HCEC 1CT (cell line): ENCODE measurements at regions not wholly inside any gene's neighbourhood (a gene's known extent, or its start where the extent isn't known, plus 50 kb on each side); places are given as distances from the start of the nearest gene placed in this dataset.
"Not testable (repeated sequence)": the region's sequence is repeated elsewhere in the genome, so short reads cannot be mapped to it uniquely, and the experiment has no call there.

ENCODE experiments used
- DNase-seq: peaks from one replicate; pipeline ENCODE4 v3.0.0-alpha.2; 2017

DNA sequence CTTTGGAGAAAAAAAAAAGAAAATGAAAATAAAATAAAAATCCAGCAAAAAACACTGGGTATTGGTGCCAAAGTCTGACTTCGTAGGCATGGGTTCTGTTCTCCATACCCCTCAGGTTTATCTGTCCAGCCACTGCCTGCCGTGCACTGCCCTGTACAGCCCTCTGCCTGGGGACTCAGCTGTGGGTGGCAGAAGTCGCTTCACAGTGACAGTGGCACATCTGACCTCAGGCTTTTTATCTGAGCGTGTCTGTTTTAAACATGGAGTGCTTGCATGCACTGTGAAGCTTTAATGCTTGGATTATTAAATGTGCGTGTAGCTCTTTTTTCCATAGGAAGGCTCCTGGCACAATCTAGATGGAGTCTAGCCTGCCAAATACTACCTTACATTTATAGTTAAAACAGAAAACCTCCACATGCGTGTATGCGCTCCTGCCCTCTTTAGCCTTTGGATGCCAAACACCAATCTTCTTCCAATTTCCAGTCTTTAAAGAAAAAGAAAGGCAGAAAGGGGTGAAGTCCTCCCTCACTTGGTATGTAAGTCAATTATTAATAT, 375.5 kb downstream of the UTRN start:
- no peak for DNase-seq

DNA sequence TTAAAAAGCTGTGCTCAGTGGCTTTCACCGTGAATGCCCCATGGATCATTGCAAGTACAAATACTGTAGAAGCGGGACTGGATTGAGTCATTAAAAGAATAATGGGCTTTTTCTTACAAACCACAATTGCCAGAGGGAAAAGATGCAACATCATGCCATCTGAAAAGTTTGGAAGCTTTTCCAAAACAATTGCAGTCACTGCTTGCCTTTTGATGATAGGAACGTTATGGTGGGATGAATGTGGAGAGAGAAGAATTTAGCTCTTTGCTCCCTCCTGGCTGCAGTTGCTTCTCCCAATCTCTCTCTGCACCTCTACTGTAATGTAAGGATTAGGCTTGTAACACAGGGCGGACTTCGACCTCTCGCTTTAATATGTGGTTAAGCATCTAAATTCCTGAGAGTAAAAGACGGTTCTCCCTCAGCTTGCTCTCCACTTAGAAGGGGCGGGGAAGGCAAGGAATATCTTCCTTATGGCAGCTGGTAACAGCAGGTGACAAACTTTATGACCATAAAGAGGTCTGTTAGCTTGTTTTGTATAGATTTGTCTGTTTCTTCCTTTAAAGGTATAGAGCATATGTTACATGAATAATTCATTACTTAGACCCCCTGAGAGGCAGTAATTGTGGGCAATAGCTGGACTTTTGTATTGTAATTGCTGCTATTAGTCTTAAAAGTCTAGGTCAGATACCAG, 376.1 kb downstream of the UTRN start:
- no peak for DNase-seq

DNA sequence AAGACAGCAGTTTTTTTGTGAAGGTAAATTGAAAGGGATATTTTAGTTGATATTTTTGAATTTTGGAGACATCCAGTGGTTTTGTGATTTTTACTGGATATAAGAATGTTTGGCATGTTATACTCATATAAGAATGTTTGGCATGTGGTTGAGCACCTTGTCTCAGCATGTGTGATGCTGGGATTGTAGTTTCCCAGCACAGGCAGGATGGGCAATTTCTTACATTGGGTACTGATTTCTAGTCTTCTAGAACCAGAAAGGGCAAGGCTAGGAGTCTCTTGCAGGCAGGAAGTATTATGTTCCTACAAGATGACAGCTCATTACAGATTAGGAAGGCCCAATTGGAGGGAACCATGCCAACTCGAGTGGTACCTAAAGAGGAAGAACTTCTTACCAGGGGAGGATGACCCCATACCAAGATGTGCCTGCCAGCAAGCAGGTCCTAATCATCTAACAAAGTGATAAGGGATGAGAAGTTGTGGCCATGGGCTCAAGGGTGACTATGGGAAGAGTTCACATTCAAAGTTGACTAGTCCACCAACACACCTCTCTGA, 377.8 kb downstream of the UTRN start:
- no peak for DNase-seq

DNA sequence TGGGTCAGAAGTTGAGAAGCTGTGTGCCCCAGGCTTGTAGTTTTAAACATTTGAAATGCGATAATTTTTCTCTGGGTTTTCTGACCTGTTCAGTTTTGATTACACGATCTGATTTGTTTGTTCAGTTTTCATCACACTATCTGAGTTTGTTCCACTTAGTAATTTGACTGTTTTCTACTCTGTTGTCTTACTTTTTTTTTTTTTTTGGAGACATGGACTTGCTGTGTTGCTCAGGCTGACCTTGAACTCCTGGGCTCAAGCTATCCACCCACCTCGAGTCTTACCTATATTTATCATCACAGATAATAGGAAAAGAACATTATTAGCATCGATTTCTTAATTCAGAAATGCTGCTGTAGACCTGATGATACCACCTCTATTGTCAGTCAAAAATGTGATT, 379.1 kb downstream of the UTRN start:
- no peak for DNase-seq

DNA sequence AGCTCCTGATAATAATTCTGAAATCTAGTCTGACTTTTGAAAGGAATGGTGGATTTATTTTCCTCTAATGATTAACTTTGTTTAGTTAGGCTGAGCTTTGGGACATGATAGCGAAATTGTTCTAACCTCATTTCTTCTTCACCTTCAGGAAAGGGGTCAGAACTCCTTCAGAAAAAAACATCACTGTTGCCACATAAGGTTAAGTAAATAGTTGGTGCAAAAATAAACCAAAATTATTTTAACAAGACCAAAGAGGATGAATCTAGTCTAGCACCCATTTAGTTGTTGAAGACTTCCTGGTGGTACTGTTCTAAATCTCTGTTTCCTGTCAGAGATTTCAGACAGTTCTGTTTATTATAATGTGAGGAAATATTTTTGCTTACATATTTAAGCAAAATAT, 379.8 kb downstream of the UTRN start:
- DNase-seq = no peak

DNA sequence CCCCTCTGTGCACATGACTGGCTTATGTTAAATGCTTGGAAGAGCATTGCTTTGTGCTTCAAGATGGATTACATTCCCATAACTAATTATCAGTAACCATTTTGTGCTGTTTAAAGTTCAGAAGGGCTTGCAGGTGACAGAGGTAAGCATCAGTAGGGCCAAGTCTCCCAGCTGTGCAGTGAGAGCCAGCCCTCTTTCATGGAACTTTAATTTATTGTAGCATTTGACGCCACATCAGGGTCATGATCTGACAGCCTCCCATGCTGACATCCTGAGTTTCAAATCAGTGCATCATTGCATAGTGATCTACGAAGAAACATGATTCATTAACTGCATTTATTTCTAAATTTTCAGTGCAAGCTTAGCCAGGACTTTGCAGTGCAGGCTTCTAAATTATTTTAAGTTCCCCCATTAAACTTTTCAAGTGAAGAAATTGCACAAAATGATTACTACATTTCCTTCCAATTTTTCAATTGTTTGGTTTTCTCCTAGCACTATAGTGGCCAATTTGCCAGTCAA, 380.9 kb downstream of the UTRN start:
- no peak for DNase-seq

DNA sequence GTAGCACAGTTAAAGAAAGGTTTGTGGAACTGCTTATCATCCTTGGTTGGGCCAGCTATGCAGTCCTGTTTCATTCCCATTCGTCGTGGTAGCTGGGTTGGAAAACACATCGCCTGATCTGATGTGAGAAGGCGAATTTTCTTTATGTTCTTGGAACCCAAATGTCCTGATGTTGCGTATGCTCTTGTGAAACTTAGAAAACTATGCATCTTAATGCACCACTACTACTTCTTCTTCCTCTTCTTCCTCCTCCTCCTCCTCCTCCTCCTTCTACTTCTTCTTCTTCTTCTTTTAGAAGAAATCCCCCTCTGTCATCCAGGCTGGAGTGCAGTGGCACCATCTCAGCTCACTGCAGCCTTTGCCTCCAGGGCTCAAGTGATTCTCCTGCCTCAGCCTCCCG, 381.6 kb downstream of the UTRN start:
- DNase-seq = no peak

DNA sequence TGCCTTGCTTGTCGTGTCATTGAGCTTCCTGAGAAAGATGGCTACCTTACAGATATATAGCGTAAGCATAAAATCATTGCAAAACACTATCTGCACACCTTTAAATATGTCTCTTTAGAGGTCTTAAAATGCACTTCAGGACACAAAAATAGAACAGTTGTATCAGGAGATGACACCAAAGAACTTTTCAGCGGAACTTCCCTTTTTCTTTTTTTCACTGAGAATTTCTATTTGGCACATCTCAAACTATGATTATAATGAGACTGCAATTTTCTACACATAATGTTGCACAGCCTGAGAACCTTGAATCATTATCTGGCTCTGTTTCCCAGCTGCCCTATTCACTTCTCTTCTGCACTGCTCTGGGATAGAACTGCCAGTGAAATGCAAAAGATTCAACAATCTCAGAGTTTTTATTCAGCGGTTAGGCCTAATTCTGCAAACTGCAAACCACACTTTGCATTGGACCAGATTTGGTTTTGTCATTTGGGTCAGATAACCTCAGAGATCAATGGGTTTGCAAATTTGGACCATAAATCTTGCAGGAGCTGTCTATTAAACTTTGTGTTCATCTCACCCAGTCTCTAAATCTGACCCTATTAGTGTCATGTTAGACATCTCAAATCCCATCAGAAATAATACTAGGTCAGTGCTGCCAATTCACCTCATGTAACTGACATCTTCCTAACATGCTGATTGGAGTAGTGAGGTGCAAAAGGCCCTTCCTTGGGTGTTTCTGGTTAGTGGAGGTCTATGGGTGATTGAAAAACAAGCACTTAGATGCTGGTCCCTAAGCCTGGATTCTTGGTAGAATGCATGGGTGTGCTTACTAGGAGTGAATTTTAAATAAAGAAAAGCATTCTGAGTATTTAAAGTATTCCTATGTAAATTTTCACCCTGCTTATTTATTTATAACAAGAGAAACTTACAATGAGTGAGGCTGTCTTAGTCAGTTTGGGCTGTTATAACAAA, 382.7 kb downstream of the UTRN start:
- no peak for DNase-seq

DNA sequence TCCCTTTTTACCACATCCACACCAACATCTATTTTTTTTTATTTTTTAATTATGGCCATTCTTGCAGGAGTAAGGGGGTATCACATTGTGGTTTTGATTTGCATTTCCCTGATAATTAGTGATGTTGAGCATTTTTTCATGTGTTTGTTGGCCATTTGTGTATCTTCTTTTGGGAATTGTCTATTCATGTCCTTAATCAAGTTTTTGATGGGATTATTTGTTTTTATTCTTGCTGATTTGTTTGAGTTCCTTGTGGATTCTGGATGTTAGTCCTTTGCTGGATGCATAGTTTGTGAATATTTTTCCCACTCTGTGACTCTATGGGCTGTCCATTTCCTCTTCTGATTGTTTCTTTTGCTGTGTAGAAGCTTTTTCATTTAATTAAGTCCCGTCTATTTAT, 385.1 kb downstream of the UTRN start:
- DNase-seq = not testable (repeated sequence)

DNA sequence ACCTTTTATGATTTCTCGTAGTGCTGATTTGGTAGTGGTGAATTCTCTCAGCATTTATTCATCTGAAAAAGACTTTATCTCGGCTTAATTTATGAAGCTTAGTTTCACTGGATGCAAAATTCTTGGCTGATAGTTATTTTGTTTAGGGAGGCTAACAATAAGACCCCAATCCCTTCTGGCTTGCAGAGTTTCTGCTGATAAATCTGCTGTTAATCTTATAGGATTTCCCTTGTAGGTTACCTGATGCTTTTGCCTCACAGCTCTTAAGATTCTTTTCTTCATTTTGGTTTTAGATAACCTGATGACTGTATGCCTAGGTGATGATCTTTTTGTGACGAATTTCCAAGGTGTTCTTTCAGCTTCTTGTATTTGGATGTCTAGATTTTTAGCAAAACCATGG, 388.7 kb downstream of the UTRN start:
- DNase-seq = no peak

DNA sequence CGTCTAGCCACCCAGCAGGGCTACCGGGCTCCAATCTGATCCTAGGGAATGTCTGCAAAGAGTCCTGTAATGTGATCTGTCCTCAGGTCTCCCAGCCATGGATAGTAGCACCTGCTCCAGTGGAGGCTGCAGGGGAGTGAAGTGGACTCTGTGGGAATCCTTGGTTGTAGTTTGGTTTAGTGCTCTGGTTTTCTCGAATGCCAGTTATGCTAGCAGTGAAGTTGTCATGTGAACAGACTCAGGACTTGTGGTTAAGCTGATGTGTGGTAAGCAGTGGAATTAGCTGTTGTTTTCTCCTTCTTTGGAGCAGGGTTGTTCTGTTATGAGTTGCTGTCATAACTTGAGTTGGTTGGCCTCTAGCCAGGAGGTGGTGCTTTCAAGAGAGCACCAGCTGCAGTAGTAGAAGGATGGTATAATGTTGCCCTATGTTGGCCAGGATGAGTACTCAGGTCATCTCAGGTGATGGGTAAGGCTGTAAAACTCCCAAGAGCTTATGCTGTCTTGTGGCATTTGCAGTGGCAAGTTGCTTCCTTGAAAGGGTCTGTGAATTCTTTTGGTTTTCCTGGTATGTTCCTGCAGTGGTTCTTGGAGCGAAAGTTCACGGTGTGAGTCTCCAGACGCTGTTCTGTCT, 390.2 kb downstream of the UTRN start:
- DNase-seq = peak; percentile 59

DNA sequence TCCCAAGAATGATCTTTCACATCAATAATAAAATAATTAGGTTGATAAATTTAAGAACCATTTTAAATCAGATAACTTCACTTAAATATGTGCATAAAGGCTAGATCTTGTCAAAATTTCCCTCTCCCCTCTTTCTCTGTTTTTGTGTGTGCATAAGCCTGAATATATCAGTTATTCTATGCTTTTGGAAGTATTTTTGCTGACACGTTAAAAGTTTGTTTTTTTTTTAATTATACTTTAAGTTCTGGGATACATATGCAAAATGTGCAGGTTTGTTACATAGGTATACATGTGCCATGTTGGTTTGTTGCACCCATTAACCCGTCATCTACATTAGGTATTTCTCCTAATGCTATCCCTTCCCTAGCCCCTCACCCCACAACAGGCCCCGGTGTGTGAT, 391.2 kb downstream of the UTRN start:
- not testable (repeated sequence) for DNase-seq

DNA sequence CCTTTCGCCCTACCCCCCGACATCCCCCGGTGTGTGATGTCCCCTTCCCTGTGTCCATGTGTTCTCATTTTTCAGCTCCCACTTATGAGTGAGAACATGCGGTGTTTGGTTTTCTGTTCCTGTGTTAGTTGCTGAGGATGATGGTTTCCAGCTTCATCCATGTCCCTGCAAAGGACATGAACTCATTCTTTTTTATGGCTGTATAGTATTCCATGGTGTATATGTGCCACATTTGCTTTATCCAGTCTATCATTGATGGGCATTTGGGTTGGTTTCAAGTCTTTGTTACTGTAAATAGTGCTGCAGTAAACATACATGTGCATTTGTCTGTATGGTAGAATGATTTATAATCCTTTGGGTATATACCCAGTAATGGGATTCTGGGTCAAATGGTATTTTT, 392.1 kb downstream of the UTRN start:
- not testable (repeated sequence) for DNase-seq

DNA sequence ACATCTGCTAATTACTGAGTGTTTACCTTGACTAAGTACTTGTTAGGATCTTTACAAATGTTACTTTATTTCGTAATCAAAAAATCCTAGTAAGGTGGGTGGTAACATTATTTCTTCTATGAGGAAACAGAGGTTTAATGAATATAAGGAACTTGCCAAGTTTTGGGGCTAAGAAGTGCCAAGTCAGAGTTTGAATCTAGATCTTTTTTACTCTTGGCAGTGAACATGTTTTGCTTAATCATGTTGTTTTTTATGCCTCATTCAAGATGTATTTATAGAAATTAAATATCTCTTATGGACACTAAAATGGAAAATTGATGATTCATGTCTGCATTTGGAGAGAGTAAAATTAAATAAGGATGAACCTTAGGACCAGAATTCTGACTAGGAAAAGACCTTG, 393.7 kb downstream of the UTRN start:
- peak; percentile 60 for DNase-seq

DNA sequence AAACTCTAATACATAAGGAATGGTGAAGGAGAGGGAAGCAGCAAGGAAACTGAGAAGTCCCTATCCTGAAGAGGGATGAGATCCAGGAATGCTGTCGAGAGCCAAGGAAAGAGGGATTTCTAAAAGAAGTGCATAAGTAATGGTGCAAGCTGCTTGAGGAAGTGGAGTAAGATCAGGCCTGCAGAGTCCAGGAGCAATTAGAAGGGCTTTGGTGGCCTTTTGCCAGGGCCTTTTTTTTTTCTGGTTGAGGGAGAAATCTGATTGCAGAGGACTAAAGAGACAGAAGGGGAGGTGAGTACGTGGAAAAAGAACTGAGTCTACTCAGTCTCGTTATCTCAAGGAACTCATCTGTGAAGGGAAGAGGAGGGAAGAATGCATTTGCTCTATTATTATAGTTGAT, 396.2 kb downstream of the UTRN start:
- no peak for DNase-seq

DNA sequence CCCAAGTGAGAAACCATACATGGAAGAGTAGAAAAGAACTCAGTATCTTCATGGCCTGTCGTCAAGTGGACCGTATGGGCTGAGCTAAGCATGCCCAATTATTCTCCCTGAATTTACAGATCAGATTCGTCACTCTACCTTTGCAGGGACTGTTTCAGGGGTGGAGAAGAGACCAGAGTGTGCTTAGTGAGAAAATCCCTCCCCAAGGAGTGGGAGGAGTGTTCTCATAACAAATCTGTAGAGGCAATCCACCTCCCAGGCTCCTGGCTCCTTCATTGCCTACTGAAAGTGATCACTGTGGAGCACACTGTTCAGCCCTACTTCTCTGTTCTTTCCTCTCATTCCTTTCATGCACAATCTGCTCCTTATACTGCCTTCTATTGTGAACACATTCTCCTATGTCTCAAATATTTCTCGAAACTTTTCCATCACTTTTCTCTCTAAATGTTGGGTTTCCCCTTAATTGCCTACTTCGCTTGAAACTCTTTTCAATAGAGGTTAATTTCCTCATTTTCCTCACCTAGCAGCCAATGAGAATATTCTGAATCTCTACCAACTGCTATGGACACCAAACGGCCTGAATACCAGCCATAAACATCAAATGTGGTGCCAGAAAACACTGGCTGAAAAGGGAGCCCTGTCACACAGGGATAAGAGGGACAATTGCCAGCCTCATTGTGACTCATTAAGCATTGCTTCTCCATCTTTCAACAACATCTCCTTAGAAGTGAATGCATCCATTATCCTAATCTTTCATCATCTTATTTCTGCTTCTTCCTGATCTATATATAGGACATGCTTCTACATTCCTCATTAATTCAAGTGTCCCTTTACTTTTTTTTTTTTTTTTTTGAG, 398.3 kb downstream of the UTRN start:
- no peak for DNase-seq

DNA sequence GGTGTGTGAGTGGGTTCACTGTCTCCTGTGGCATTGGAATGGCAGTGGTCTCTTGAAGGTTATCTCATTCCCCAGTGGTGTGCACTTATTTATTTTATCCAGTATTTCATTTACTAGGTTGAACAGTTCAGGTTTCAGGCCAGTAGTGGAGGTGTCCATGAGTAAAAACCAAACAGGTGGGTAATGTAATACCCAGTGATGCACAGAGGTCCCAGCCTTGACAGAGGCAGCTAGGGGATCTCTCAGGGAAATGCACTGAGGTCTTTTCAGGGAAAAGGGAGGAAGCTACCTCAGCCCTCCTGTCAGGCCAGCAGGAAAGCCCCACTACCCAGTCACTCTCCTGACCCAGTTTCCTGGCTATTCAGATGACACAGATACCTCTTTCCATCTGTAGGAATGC, 403.6 kb downstream of the UTRN start:
- no peak for DNase-seq

DNA sequence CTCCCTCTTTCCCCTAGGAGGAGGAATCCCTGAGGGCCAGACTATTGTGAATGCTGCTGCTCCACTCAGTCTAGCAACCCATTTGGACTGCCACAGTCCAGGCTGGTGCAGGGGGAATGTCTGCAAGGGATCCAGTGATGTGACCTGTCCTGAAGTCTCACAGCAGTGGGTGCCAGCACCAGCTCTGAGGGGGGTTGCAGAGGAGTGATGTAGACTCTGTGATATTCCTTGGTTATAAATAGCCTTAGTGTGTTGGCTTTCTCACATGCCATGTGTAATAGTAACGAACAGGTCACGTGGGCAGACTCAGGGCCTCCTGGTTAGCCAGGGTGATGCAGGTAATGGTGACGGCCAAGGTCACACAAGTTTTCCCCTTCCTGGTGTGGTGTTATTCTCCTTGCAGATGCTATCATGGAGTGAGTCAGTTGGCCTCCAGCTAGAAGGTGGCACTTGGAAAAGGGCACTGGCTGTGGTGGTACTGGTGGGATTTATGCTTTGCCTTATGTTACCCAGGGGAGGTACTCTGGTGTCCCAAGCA, 404.4 kb downstream of the UTRN start:
- DNase-seq = no peak

DNA sequence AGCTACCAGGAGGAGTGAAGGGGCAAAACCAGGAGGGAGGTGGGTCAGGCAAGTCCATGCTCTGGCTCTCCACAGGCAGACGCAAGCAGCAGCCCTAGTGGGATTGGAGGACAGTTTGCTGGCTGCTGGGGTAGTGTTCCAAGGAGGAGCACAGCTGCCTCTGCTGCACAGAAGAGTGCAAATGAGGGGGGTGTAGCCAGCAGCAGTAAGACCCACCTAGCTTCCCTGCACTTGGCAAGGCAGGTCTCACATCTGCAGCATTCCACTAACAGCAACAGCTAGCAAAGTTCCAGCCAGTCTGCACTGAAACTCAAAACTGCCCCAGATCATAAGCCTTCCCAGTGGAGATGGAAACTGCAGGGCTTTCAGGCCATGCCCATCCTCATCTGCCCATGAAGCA, 405.0 kb downstream of the UTRN start:
- DNase-seq = no peak

DNA sequence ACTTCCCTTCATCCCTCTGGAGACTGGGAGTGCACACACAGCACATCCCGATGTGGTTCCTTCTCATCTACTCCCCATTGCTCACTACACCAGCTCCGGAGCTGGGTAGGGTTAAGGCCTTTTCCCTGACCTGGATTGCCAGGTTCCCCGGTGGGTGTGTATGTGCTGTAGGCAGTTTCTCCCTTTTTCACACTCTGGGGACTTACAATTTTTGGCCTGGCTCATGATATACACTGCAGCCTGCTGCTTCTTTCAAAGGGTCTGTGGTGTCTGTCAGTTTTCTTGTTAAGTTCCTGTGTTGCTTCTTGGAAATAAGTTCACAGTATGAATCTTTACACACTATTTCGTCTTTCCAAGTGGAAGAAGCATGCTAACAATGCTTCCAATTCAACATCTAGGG, 405.5 kb downstream of the UTRN start:
- no peak for DNase-seq

DNA sequence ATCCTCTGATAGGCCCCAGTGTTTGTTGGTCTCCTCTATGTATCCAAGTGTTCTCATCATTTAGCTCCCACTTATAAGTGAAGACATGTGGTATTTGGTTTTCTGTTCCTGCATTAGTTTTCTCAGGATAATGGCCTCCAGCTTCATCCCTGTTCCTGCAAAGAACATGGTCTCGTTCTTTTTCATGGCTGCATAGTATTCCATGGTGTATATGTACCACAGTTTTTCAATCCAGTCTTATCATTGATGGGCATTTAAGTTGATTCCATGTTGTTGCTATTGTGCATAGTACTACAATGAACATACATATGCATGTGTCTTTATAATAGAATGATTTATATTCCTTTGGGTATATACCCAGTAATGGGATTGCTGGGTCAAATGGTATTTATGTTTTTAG, 406.9 kb downstream of the UTRN start:
- DNase-seq = not testable (repeated sequence)
